Small intestine (tissue), 7 donors: ENCODE measurements at regions not wholly inside any gene's neighbourhood (a gene's known extent, or its start where the extent isn't known, plus 50 kb on each side); places are given as distances from the start of the nearest gene placed in this dataset.
"Not testable (repeated sequence)": the region's sequence is repeated elsewhere in the genome, so short reads cannot be mapped to it uniquely, and the experiment has no call there.

Experiments
- DNase-seq, 2 donors: peaks; one replicate each; pipeline versions ENCODE4 v3.0.0 to v3.0.0-alpha.2; 2013
- FAIRE-seq: peaks from 2 replicates; lab custom pipeline; 2012; peaks lifted over from hg19 to GRCh38; lab: Jason Lieb, UNC
- H3K27ac ChIP-seq, 3 donors: one replicate each; pipeline ENCODE4 v1.5.1; 2013; ENCODE audit warnings: low read length in 2 of 3, mild to moderate bottlenecking in 2 of 3, control low read depth in 1 of 3, inconsistent platforms in 1 of 3, low read depth in 1 of 3, moderate library complexity in 1 of 3
- H3K27me3 ChIP-seq, 3 donors: one replicate each; pipeline ENCODE4 v1.6.1; 2013; ENCODE audit warnings: low read length in 3 of 3, inconsistent platforms in 1 of 3; ENCODE audit not compliant: control insufficient read depth in 3 of 3, insufficient read depth in 3 of 3
- H3K36me3 ChIP-seq, 3 donors: one replicate each; pipeline ENCODE4 v1.6.1; 2013; ENCODE audit warnings: low read length in 3 of 3, inconsistent platforms in 1 of 3, low read depth in 1 of 3, mild to moderate bottlenecking in 1 of 3, moderate library complexity in 1 of 3; ENCODE audit not compliant: control insufficient read depth in 3 of 3, insufficient read depth in 2 of 3
- H3K4me1 ChIP-seq, 3 donors: one replicate each; pipeline ENCODE4 v1.6.1; 2013; ENCODE audit warnings: low read length in 2 of 3, inconsistent platforms in 1 of 3, low read depth in 1 of 3, mild to moderate bottlenecking in 1 of 3, moderate library complexity in 1 of 3; ENCODE audit not compliant: control insufficient read depth in 3 of 3, insufficient read depth in 2 of 3
- H3K4me3 ChIP-seq, 3 donors: one replicate each; pipeline ENCODE4 v1.5.1; 2013; ENCODE audit warnings: low read length in 3 of 3, control low read depth in 1 of 3, inconsistent platforms in 1 of 3, low read depth in 1 of 3, mild to moderate bottlenecking in 1 of 3, moderate library complexity in 1 of 3
- H3K9me3 ChIP-seq, 2 donors: one replicate each; pipeline ENCODE4 v1.6.1; 2013; ENCODE audit warnings: low read depth in 1 of 2, low read length in 1 of 2; ENCODE audit not compliant: control insufficient read depth in 2 of 2, insufficient read depth in 1 of 2
- WGBS, 3 donors: extraction: QIAGEN DNeasy Blood & Tissue Kit; methylation state at CpG; one replicate each; pipeline ENCODE4 v1.1.7; 2013; 5-methylcytosine and 5-hydroxymethylcytosine counted together
- donor health status: healthy with polysubstance abuse.
- donor health status: control.
- donor health status: control.
- donor health status: Bipolar disorder and iron deficiency.
- donor health status: healthy.

GRCh38 chr3:72082186-72082715 lies 297.3 kb upstream of the PROK2 start:
- peak; percentile 29 to 41 for DNase-seq
- Histone ChIP-seq H3K36me3 (no peaks in the 10 kb centered on the region), H3K4me1 (peaks cover 0 to 4% (median 0%) of the 10 kb centered on the region in 3 donors), H3K4me3 (no peak overlapping the region), H3K27ac (peak overlapping the region in 1 of 3 donors; percentile 0), H3K9me3 (peaks cover 3 to 5% of the 10 kb centered on the region in 2 donors), H3K27me3 (no peaks in the 10 kb centered on the region)
- FAIRE-seq: no peak
- 31 to 48% (median 43%) methylated on average over 8 of the region's 8 CpGs for WGBS, 3 donors

GRCh38 chr3:72081471-72082185 lies 296.7 kb upstream of the PROK2 start:
- H3K36me3 ChIP-seq: no peaks in the 10 kb centered on the region
- no peak overlapping the region for H3K4me3 ChIP-seq
- DNase-seq: no peak
- peaks cover 3 to 9% of the 10 kb centered on the region in 2 donors for H3K9me3 ChIP-seq
- H3K27me3 ChIP-seq: no peaks in the 10 kb centered on the region
- 81 to 94% (median 85%) methylated on average over 6 of the region's 6 CpGs for WGBS, 3 donors
- H3K4me1 ChIP-seq: peaks cover 0 to 4% (median 0%) of the 10 kb centered on the region in 3 donors
- no peak overlapping the region for H3K27ac ChIP-seq
- no peak for FAIRE-seq

- Histone ChIP-seq H3K27ac (no peak overlapping the region), H3K4me1 (no peaks in the 10 kb centered on the region), H3K4me3 (no peak overlapping the region), H3K27me3 (no peaks in the 10 kb centered on the region), H3K36me3 (no peaks in the 10 kb centered on the region), H3K9me3 (peaks cover 3 to 15% of the 10 kb centered on the region in 2 donors)
- no peak for FAIRE-seq
- WGBS, 3 donors: 74 to 87% (median 76%) methylated on average over 5 of the region's 5 CpGs
- DNase-seq: no peak
Observed at GRCh38 chr3:72080800-72081199, 295.9 kb upstream of the PROK2 start.

GRCh38 chr3:72080095-72080494 lies 295.1 kb upstream of the PROK2 start:
- DNase-seq: no peak
- 79 to 91% (median 81%) methylated on average over 3 of the region's 3 CpGs for WGBS, 3 donors
- Histone ChIP-seq H3K27ac (no peak overlapping the region), H3K4me1 (no peaks in the 10 kb centered on the region), H3K4me3 (no peak overlapping the region), H3K9me3 (peaks cover 3 to 22% of the 10 kb centered on the region in 2 donors), H3K27me3 (no peaks in the 10 kb centered on the region), H3K36me3 (no peaks in the 10 kb centered on the region)
- FAIRE-seq: no peak

- H3K4me1 ChIP-seq: no peaks in the 10 kb centered on the region
- no peaks in the 10 kb centered on the region for H3K27me3 ChIP-seq
- FAIRE-seq: no peak
- H3K36me3 ChIP-seq: no peaks in the 10 kb centered on the region
- DNase-seq: no peak
- H3K4me3 ChIP-seq: no peak overlapping the region
- peaks cover 3 to 26% of the 10 kb centered on the region in 2 donors for H3K9me3 ChIP-seq
- no peak overlapping the region for H3K27ac ChIP-seq
- WGBS, 3 donors: 64 to 79% (median 74%) methylated on average over 2 of the region's 2 CpGs
Observed at GRCh38 chr3:72079369-72079872, 294.5 kb upstream of the PROK2 start.

- peaks cover 3 to 26% of the 10 kb centered on the region in 2 donors for H3K9me3 ChIP-seq
- no peak for FAIRE-seq
- no peak overlapping the region for H3K4me3 ChIP-seq
- no peak for DNase-seq
- H3K27ac ChIP-seq: peak overlapping the region in 1 of 3 donors; percentile 71
- no peaks in the 10 kb centered on the region for H3K36me3 ChIP-seq
- 75 to 81% (median 80%) methylated on average over 2 of the region's 2 CpGs for WGBS, 3 donors
- no peaks in the 10 kb centered on the region for H3K4me1 ChIP-seq
- no peaks in the 10 kb centered on the region for H3K27me3 ChIP-seq
Observed at GRCh38 chr3:72078676-72079368, 293.9 kb upstream of the PROK2 start.

GRCh38 chr3:72077473-72078259 lies 292.7 kb upstream of the PROK2 start:
- WGBS, 3 donors: 73 to 89% (median 88%) methylated on average over 6 of the region's 6 CpGs
- FAIRE-seq (no peak), DNase-seq (no peak)
- H3K4me1 ChIP-seq: no peaks in the 10 kb centered on the region
- peaks cover 0 to 3% (median 0%) of the 10 kb centered on the region in 3 donors for H3K27me3 ChIP-seq
- no peak overlapping the region for H3K4me3 ChIP-seq
- peaks cover 0 to 26% of the 10 kb centered on the region in 2 donors for H3K9me3 ChIP-seq
- H3K27ac ChIP-seq: peak overlapping the region in 1 of 3 donors; percentile 71
- no peaks in the 10 kb centered on the region for H3K36me3 ChIP-seq

GRCh38 chr3:72075848-72076247 lies 290.9 kb upstream of the PROK2 start:
- H3K27ac ChIP-seq, H3K4me1 ChIP-seq, H3K4me3 ChIP-seq, H3K27me3 ChIP-seq, FAIRE-seq, H3K36me3 ChIP-seq, DNase-seq: not testable (repeated sequence)
- 78 to 87% (median 82%) methylated on average over 7 of the region's 7 CpGs for WGBS, 3 donors
- peaks cover 0 to 22% of the 10 kb centered on the region in 2 donors for H3K9me3 ChIP-seq
